ENCODE measurements at regions not wholly inside any gene's neighbourhood (a gene's known extent, or its start where the extent isn't known, plus 50 kb on each side); places are given as distances from the start of the nearest gene placed in this dataset.

- TF ChIP-seq CTCF (IDR thresholded peaks at IDR 0.05): no peak
- no peak for TF ChIP-seq POLR2A (IDR thresholded peaks at IDR 0.05)
These were observed 210.0 kb downstream of the SEC61B start for GRCh38 chr9:99432075-99432474.
